ENCODE measurements at regions not wholly inside any gene's neighbourhood (a gene's known extent, or its start where the extent isn't known, plus 50 kb on each side); places are given as distances from the start of the nearest gene placed in this dataset.

GRCh38 chr3:17801131-17801530, 58.7 kb upstream of the TBC1D5 start:
- no peak for TF ChIP-seq POLR2A (IDR thresholded peaks at IDR 0.05)
- no peak for TF ChIP-seq CTCF (IDR thresholded peaks at IDR 0.05)
- no peaks in the 10 kb centered on the region for H3K4me1 ChIP-seq
- 76 to 83% methylated on average over 1 of the region's 1 CpG for WGBS, 2 donors

GRCh38 chr3:17800232-17800631, 57.8 kb upstream of the TBC1D5 start:
- no peak overlapping the region for H3K4me3 ChIP-seq (replicated peaks in 1 of 3)
- H3K36me3 ChIP-seq = no peaks in the 10 kb centered on the region
- H3K9me3 ChIP-seq = no peaks in the 10 kb centered on the region
- 53 to 96% methylated on average over 2 of the region's 2 CpGs for WGBS, 2 donors
- no peaks in the 10 kb centered on the region for H3K4me1 ChIP-seq
- H3K27ac ChIP-seq = no peak overlapping the region
- no peak for TF ChIP-seq CTCF (IDR thresholded peaks at IDR 0.05)
- TF ChIP-seq POLR2A (IDR thresholded peaks at IDR 0.05) = no peak
- DNase-seq = no peak
- intact Hi-C loops (cut with DNase I) = no loop called here
- H3K27me3 ChIP-seq = no peaks in the 10 kb centered on the region

More at GRCh38 chr3:17801131-17801530, 58.7 kb upstream of the TBC1D5 start:
- no peaks in the 10 kb centered on the region for H3K9me3 ChIP-seq
- intact Hi-C loops (cut with DNase I) = no loop called here
- no peaks in the 10 kb centered on the region for H3K27me3 ChIP-seq
- H3K36me3 ChIP-seq = no peaks in the 10 kb centered on the region
- H3K27ac ChIP-seq = no peak overlapping the region
- no peak overlapping the region for H3K4me3 ChIP-seq (replicated peaks in 1 of 3)
- no peak for DNase-seq

DNA sequence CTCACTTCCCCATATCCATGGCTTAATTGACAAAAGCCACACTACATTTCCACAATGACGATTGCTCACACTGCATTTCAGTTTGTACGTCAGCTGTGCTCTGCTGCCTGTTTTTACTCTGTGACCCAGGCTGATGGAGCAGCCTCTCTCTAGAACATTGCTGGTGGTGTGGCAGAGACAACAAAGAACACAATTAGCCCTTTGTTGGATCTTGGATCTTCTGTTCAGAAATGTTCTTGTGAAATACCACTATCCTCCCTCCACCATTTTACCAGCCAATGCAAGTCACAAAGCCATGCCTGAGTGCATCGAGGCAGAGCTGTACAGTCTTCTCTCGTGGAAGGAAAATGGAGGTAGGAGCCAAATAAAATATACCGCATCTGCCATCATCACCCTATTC, 56.9 kb upstream of the TBC1D5 start:
- TF ChIP-seq POLR2A (IDR thresholded peaks at IDR 0.05) = no peak
- no peak for TF ChIP-seq CTCF (IDR thresholded peaks at IDR 0.05)
- Histone ChIP-seq H3K4me1 (no peaks in the 10 kb centered on the region), H3K9me3 (no peaks in the 10 kb centered on the region), H3K27me3 (no peaks in the 10 kb centered on the region), H3K4me3 (replicated peaks in 1 of 3) (no peak overlapping the region), H3K27ac (no peak overlapping the region), H3K36me3 (no peaks in the 10 kb centered on the region)
- no peak for DNase-seq
- intact Hi-C loops (cut with DNase I) = no loop called here
- 91% methylated on average over 5 of the region's 5 CpGs for WGBS, 2 donors

DNA sequence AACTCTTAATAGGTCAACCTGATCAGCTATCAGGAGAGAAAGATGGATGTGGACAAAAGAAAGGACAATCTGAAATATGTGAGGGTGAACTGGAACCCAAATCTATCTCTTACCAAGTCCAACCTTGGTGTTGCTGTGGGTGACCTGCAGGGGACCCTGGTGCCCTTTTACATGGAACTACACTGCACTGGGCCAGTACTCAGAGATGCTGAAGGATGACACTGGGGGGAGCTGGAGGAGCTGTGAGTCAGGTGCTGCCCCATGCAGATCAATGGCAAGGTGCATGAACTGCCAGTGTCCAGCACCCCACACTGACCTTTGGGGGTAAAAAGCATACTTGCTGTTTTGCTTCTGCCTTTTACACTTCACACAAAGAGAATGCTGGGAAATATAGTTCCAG, 55.6 kb upstream of the TBC1D5 start:
- Histone ChIP-seq H3K4me1 (no peaks in the 10 kb centered on the region), H3K27ac (no peak overlapping the region), H3K36me3 (no peaks in the 10 kb centered on the region), H3K9me3 (no peaks in the 10 kb centered on the region), H3K27me3 (no peaks in the 10 kb centered on the region), H3K4me3 (replicated peaks in 1 of 3) (no peak overlapping the region)
- no peak for DNase-seq
- intact Hi-C loops (cut with DNase I) = no loop called here
- no peak for TF ChIP-seq CTCF (IDR thresholded peaks at IDR 0.05)
- TF ChIP-seq POLR2A (IDR thresholded peaks at IDR 0.05) = no peak

DNA sequence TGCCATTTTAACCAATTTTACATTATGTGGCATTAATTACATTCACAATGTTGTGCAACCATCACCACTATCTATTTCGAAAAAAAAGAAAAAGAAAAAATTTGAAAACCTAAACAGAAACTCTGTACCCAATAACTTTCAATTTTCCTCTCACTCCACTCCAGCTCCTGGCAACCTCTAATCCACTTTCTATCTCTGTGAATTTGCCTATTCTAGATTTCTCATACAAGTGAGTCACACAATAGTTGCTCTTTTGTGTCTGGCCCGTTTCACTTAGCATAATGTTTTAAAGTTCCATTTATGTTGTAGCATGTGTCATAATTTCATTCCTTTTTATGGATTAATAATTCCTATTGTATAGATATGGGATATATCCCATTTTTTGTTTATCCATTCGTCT, 53.3 kb upstream of the TBC1D5 start:
- intact Hi-C loops (cut with DNase I) = no loop called here
- no peaks in the 10 kb centered on the region for H3K27me3 ChIP-seq
- 81 to 82% methylated on average over 3 of the region's 3 CpGs for WGBS, 2 donors
- no peaks in the 10 kb centered on the region for H3K4me1 ChIP-seq
- DNase-seq = no peak
- H3K36me3 ChIP-seq = no peaks in the 10 kb centered on the region
- TF ChIP-seq POLR2A (IDR thresholded peaks at IDR 0.05) (no peak), CTCF (IDR thresholded peaks at IDR 0.05) (no peak)
- H3K9me3 ChIP-seq = no peaks in the 10 kb centered on the region
- H3K27ac ChIP-seq = no peak overlapping the region
- H3K4me3 ChIP-seq (replicated peaks in 1 of 3) = no peak overlapping the region
